Erythroblast (primary cell): ENCODE measurements at regions not wholly inside any gene's neighbourhood (a gene's known extent, or its start where the extent isn't known, plus 50 kb on each side); places are given as distances from the start of the nearest gene placed in this dataset.

Source experiments
- GATA1 ChIP-seq: IDR thresholded peaks from 2 replicates; pipeline ENCODE4 v1.6.1; 2011; ENCODE audit warnings: low read depth, mild to moderate bottlenecking, control low read depth, low read length, moderate library complexity
- POLR2A ChIP-seq: IDR thresholded peaks from 2 replicates; pipeline ENCODE4 v1.6.1; 2011; ENCODE audit warnings: mild to moderate bottlenecking, low read length

GRCh38 chr4:102400898-102401297 is 55.6 kb upstream of the SLC39A8 start:
- TF ChIP-seq POLR2A = no peak
- no peak for TF ChIP-seq GATA1
